HCT116 (cell line): ENCODE measurements at regions not wholly inside any gene's neighbourhood (a gene's known extent, or its start where the extent isn't known, plus 50 kb on each side); places are given as distances from the start of the nearest gene placed in this dataset.

Experiments
- ATAC-seq: fragments of 200-7000 bp; cut with Tn5 transposase; 2 replicates; pipeline ENCODE4 v1.9.1; 2020; ENCODE audit warnings: mild to moderate bottlenecking, moderate library complexity
- BruUV-seq: library from RNA; stranded (reverse); fragments of 400-500 nt; replicated peaks from 2 replicates; lab custom pipeline; 2021; lab: Mats Ljungman, UMichigan
- CTCF ChIA-PET: fragments of 300-600 bp; sonication (Branson Sonifier 250); formaldehyde crosslinking; loops from one replicate; lab custom pipeline; 2021; ENCODE audit warnings: antibody characterized with exemption; lab: Charles Lee
- POLR2A ChIA-PET: fragments of 300-600, 350-600 bp; sonication (Branson Sonifier 250); formaldehyde crosslinking; loops from one replicate; lab custom pipeline; 2021; ENCODE audit warnings: antibody characterized with exemption; lab: Charles Lee
- RAD21 ChIA-PET, 2 experiments: fragments of 300-600 bp; sonication (Branson Sonifier 250); formaldehyde crosslinking; loops; one replicate each; lab custom pipeline; 2023; ENCODE audit warnings: low total read pairs in 2 of 2; ENCODE audit not compliant: uncharacterized antibody in 2 of 2, unreplicated experiment in 2 of 2, low non-redundant PET in 1 of 2; lab: Charles Lee
- DNase-seq: peaks from one replicate; pipeline ENCODE4 v3.0.0-alpha.2; 2010; ENCODE audit warnings: low read depth, low spot score
- H2AFZ ChIP-seq: fragments of 200-600 bp; shearing (Covaris generic), sonication (generic); 2 replicates; pipeline ENCODE4 v1.6.1; 2017; ENCODE audit warnings: low read depth, mixed run types, mixed read lengths, antibody characterized with exemption, low read length; ENCODE audit not compliant: poor library complexity, severe bottlenecking
- H3K27ac ChIP-seq: 2 replicates; pipeline ENCODE4 v1.5.1; 2012; ENCODE audit warnings: low read depth, low read length
- H3K27me3 ChIP-seq: fragments of 200-600 bp; sonication (generic); 2 replicates; pipeline ENCODE4 v1.6.1; 2016; ENCODE audit warnings: mixed run types, low read length, mixed read lengths; ENCODE audit not compliant: insufficient read depth
- H3K36me3 ChIP-seq, 2 experiments: fragments of 200-500 bp in 1 of 2; fragments of 200-600 bp in 1 of 2; sonication (Bioruptor generic) in 1 of 2; sonication (generic) in 1 of 2; 2 replicates each; pipeline versions ENCODE4 v1.5.1 to v1.6.1; 2014 to 2016; ENCODE audit warnings: low read length in 2 of 2, inconsistent platforms in 1 of 2, mixed read lengths in 1 of 2, mixed run types in 1 of 2; ENCODE audit not compliant: insufficient read depth in 2 of 2, control insufficient read depth in 1 of 2
- H3K4me1 ChIP-seq, 2 experiments: fragments of 200-600 bp in 1 of 2; sonication (generic) in 1 of 2; 2 replicates each; pipeline versions ENCODE4 v1.5.1 to v1.6.1; 2012 to 2017; ENCODE audit warnings: low read length in 2 of 2, inconsistent platforms in 1 of 2, mild to moderate bottlenecking in 1 of 2, mixed read lengths in 1 of 2, mixed run types in 1 of 2, moderate library complexity in 1 of 2; ENCODE audit not compliant: insufficient read depth in 2 of 2, control insufficient read depth in 1 of 2
- H3K4me2 ChIP-seq: fragments of 200-600 bp; sonication (generic); 2 replicates; pipeline ENCODE4 v1.6.1; 2017; ENCODE audit warnings: mixed run types, low read length, mixed read lengths
- H3K4me3 ChIP-seq, 2 experiments: fragments of 200-600 bp in 1 of 2; sonication (generic) in 1 of 2; replicated peaks in 1 of 2; 2 replicates each; pipeline ENCODE4 v1.5.1; 2011 to 2016; ENCODE audit warnings: low read length in 2 of 2, control low read depth in 1 of 2, low read depth in 1 of 2, mild to moderate bottlenecking in 1 of 2, mixed read lengths in 1 of 2, mixed run types in 1 of 2
- H3K79me2 ChIP-seq: fragments of 200-600 bp; sonication (generic); 2 replicates; pipeline ENCODE4 v1.6.1; 2017; ENCODE audit warnings: mild to moderate bottlenecking, mixed run types, low read length, moderate library complexity, mixed read lengths; ENCODE audit not compliant: insufficient read depth
- H3K9ac ChIP-seq: fragments of 200-600 bp; sonication (generic); 2 replicates; pipeline ENCODE4 v1.6.1; 2016; ENCODE audit warnings: low read length, mixed read lengths
- H3K9me2 ChIP-seq: fragments of 200-600 bp; sonication (generic), shearing (Covaris generic); 2 replicates; pipeline ENCODE4 v1.6.1; 2017; ENCODE audit warnings: mixed run types, mild to moderate bottlenecking, moderate library complexity; ENCODE audit not compliant: insufficient read depth
- H3K9me3 ChIP-seq, 2 experiments: fragments of 200-500 bp in 1 of 2; fragments of 200-600 bp in 1 of 2; sonication (Bioruptor generic) in 1 of 2; sonication (generic) in 1 of 2; 2 replicates each; pipeline ENCODE4 v1.6.1; 2014 to 2017; ENCODE audit warnings: low read length in 2 of 2, mixed read lengths in 2 of 2, inconsistent platforms in 1 of 2, low read depth in 1 of 2, mild to moderate bottlenecking in 1 of 2, mixed run types in 1 of 2, moderate library complexity in 1 of 2; ENCODE audit not compliant: control insufficient read depth in 1 of 2, insufficient read depth in 1 of 2
- H4K20me1 ChIP-seq: fragments of 200-600 bp; sonication (generic), shearing (Covaris generic); 2 replicates; pipeline ENCODE4 v1.6.1; 2017; ENCODE audit warnings: mixed run types, mild to moderate bottlenecking, moderate library complexity; ENCODE audit not compliant: insufficient read depth
- ATF3 ChIP-seq: IDR thresholded peaks from 2 replicates; pipeline ENCODE4 v1.6.1; 2012
- CBX3 ChIP-seq: IDR thresholded peaks from 2 replicates; pipeline ENCODE4 v1.6.1; 2012; ENCODE audit warnings: low read depth
- CEBPB ChIP-seq: IDR thresholded peaks from 2 replicates; pipeline ENCODE4 v1.6.1; 2012; ENCODE audit warnings: low read depth
- CTCF ChIP-seq, 3 experiments: fragments of 200-600 bp in 1 of 3; sonication (generic) in 1 of 3; IDR thresholded peaks in 2 of 3; conservative IDR thresholded peaks in 1 of 3; 2 replicates each; pipeline ENCODE4 v1.5.1; 2012 to 2017; ENCODE audit warnings: low read depth in 2 of 3, low read length in 2 of 3, antibody characterized with exemption in 1 of 3, borderline replicate concordance in 1 of 3, control low read depth in 1 of 3, mild to moderate bottlenecking in 1 of 3, mixed read lengths in 1 of 3, mixed run types in 1 of 3, moderate library complexity in 1 of 3; ENCODE audit not compliant: insufficient read depth in 1 of 3
- EGR1 ChIP-seq: IDR thresholded peaks from 2 replicates; pipeline ENCODE4 v1.6.1; 2012; ENCODE audit warnings: low read depth
- EZH2 ChIP-seq: fragments of 200-600 bp; sonication (generic); IDR thresholded peaks from 2 replicates; pipeline ENCODE4 v1.6.1; 2017; ENCODE audit warnings: antibody characterized with exemption, mixed run types
- EZH2phosphoT487 ChIP-seq: fragments of 200-600 bp; IDR thresholded peaks from 2 replicates; pipeline ENCODE4 v1.6.1; 2018; ENCODE audit warnings: antibody characterized with exemption, borderline replicate concordance
- FOSL1 ChIP-seq: IDR thresholded peaks from 2 replicates; pipeline ENCODE4 v1.6.1; 2012; ENCODE audit warnings: low read depth
- JUND ChIP-seq: IDR thresholded peaks from 2 replicates; pipeline ENCODE4 v1.6.1; 2012
- MAX ChIP-seq: IDR thresholded peaks from 2 replicates; pipeline ENCODE4 v1.6.1; 2012
- POLR2A ChIP-seq: IDR thresholded peaks from 2 replicates; pipeline ENCODE4 v1.7.0; 2011; ENCODE audit warnings: borderline replicate concordance; ENCODE audit not compliant: insufficient read depth, insufficient read length; ENCODE audit errors: extremely low read depth
- POLR2AphosphoS5 ChIP-seq: IDR thresholded peaks from 2 replicates; pipeline ENCODE4 v1.6.1; 2011; ENCODE audit warnings: mild to moderate bottlenecking, low read depth, low read length, moderate library complexity
- RAD21 ChIP-seq: IDR thresholded peaks from 2 replicates; pipeline ENCODE4 v1.6.1; 2012; ENCODE audit warnings: low read depth, mild to moderate bottlenecking
- SIN3A ChIP-seq: IDR thresholded peaks from 2 replicates; pipeline ENCODE4 v1.6.1; 2012; ENCODE audit warnings: low read depth
- SP1 ChIP-seq: IDR thresholded peaks from 2 replicates; pipeline ENCODE4 v1.6.1; 2012; ENCODE audit warnings: low read depth
- SRF ChIP-seq: IDR thresholded peaks from 2 replicates; pipeline ENCODE4 v1.6.1; 2012; ENCODE audit warnings: low read depth
- TCF7L2 ChIP-seq: IDR thresholded peaks from 2 replicates; pipeline ENCODE4 v1.7.0; 2011; ENCODE audit warnings: borderline replicate concordance, inconsistent platforms; ENCODE audit not compliant: insufficient read depth, insufficient read length; ENCODE audit errors: extremely low read depth
- YY1 ChIP-seq: IDR thresholded peaks from 2 replicates; pipeline ENCODE4 v1.6.1; 2011; ENCODE audit warnings: low read length, low read depth, moderate library complexity, mild to moderate bottlenecking; ENCODE audit not compliant: insufficient replicate concordance; ENCODE audit errors: extremely low read depth
- ZFX ChIP-seq: fragments of 450-650 bp; IDR thresholded peaks from 2 replicates; pipeline ENCODE4 v1.6.1; 2017
- intact Hi-C: fragments of 100-400 bp; cut with micrococcal nuclease; formaldehyde crosslinking; loops from 2 replicates; pipeline ENCODE4 v1.10.0; 2022

- Histone ChIP-seq H3K27me3 (no peaks in the 10 kb centered on the region), H2AFZ (no peak overlapping the region), H3K9ac (no peak overlapping the region), H3K79me2 (no peaks in the 10 kb centered on the region), H3K27ac (no peak overlapping the region), H3K36me3 (no peaks in the 10 kb centered on the region), H3K4me1 (no peaks in the 10 kb centered on the region), H3K4me3 (no peak overlapping the region), H3K4me2 (no peak overlapping the region), H3K9me3 (peaks cover 9 to 27% of the 10 kb centered on the region in 2 experiments; a peak in 2 of 4 replicates), H3K9me2 (no peaks in the 10 kb centered on the region), H4K20me1 (no peaks in the 10 kb centered on the region)
- ChIA-PET RAD21 (no interaction called here), CTCF (no interaction called here), POLR2A (no interaction called here)
- ATAC-seq (no peak), DNase-seq (no peak)
- no peak for TF ChIP-seq CBX3
- TF ChIP-seq SIN3A = no peak
- TF ChIP-seq MAX = no peak
- intact Hi-C loops = no loop called here
- BruUV-seq = no TSS peak
Measured at GRCh38 chr18:41660654-41661053, 294.4 kb upstream of the PIK3C3 start.

GRCh38 chr18:41659438-41660130 lies 295.4 kb upstream of the PIK3C3 start:
- Histone ChIP-seq H3K9ac (no peak overlapping the region), H3K9me2 (no peaks in the 10 kb centered on the region), H4K20me1 (no peaks in the 10 kb centered on the region), H3K79me2 (no peaks in the 10 kb centered on the region), H3K9me3 (peaks cover 7 to 32% of the 10 kb centered on the region in 2 experiments; a peak in 2 of 4 replicates), H2AFZ (no peak overlapping the region), H3K27ac (no peak overlapping the region), H3K4me3 (no peak overlapping the region), H3K4me1 (no peaks in the 10 kb centered on the region), H3K27me3 (no peaks in the 10 kb centered on the region), H3K4me2 (no peak overlapping the region), H3K36me3 (no peaks in the 10 kb centered on the region)
- BruUV-seq = no TSS peak
- TF ChIP-seq RAD21 (no peak), SIN3A (no peak), FOSL1 (no peak), SP1 (no peak), MAX (no peak), CEBPB (no peak), CTCF (IDR thresholded peaks at IDR 0.05 in 2 of 3, conservative IDR thresholded peaks at IDR 0.05 in 1 of 3; ENCODE audit: borderline replicate concordance in 1 of 3, insufficient read depth in 1 of 3, low read depth in 2 of 3, low read length in 2 of 3) (no peak), YY1 (no peak), EZH2phosphoT487 (no peak), EGR1 (no peak), ZFX (no peak), POLR2AphosphoS5 (no peak), ATF3 (no peak), TCF7L2 (no peak), JUND (no peak), CBX3 (no peak), SRF (no peak), EZH2 (no peak), POLR2A (no peak)
- intact Hi-C loops = no loop called here
- POLR2A ChIA-PET = no interaction called here
- ATAC-seq (no peak), DNase-seq (no peak)
- CTCF ChIA-PET = no interaction called here
- RAD21 ChIA-PET = no interaction called here
